T-cell (primary cell): ENCODE measurements at regions not wholly inside any gene's neighbourhood (a gene's known extent, or its start where the extent isn't known, plus 50 kb on each side); places are given as distances from the start of the nearest gene placed in this dataset.

Experiments
- ATAC-seq, 4 experiments: fragments of 200-7000 bp in 3 of 4; fragments of 150-1000 bp in 1 of 4; cut with Tn5 transposase; replicated peaks in 1 of 4; 1 replicate in 3 of 4; 2 replicates in 1 of 4; pipeline ENCODE4 v1.10.0; 2021; ENCODE audit warnings: moderate library complexity in 3 of 4, mild to moderate bottlenecking in 2 of 4, moderate number of reproducible peaks in 1 of 4
- CTCF ChIA-PET, 2 donors: fragments of 300-600 bp; sonication (Branson Sonifier 250); formaldehyde crosslinking; loops; one replicate each; lab custom pipeline; 2022; ENCODE audit warnings: antibody characterized with exemption in 2 of 2; lab: Charles Lee
- POLR2A ChIA-PET, 2 donors: fragments of 300-600 bp; sonication (Branson Sonifier 250); formaldehyde crosslinking; loops; one replicate each; lab custom pipeline; 2022; ENCODE audit warnings: antibody characterized with exemption in 2 of 2; lab: Charles Lee
- DNase-seq, 35 experiments: peaks; one replicate each; pipeline versions ENCODE4 v3.0.0 to v3.0.0-alpha.2; 2013 to 2023
- H3K27ac ChIP-seq: one replicate; pipeline ENCODE4 v1.5.1; 2013; ENCODE audit warnings: low read length
- H3K27me3 ChIP-seq, 2 experiments: replicated peaks in 1 of 2; 1 replicate in 1 of 2; 2 replicates in 1 of 2; pipeline versions ENCODE4 v1.6.1 to v1.7.0; 2013; ENCODE audit warnings: low read length in 1 of 2, mixed read lengths in 1 of 2; ENCODE audit not compliant: control insufficient read depth in 2 of 2, insufficient read depth in 2 of 2; ENCODE audit errors: extremely low read depth in 1 of 2
- H3K36me3 ChIP-seq, 2 donors: 1 replicate in 1 of 2; 2 replicates in 1 of 2; pipeline versions ENCODE4 v1.6.1 to v1.7.0; 2013; ENCODE audit warnings: low read length in 1 of 2; ENCODE audit not compliant: control insufficient read depth in 2 of 2, insufficient read depth in 1 of 2; ENCODE audit errors: extremely low read depth in 1 of 2
- H3K4me1 ChIP-seq, 2 experiments: 1 replicate in 1 of 2; 2 replicates in 1 of 2; pipeline versions ENCODE4 v1.6.1 to v1.7.0; 2013; ENCODE audit warnings: low read length in 2 of 2, mixed read lengths in 1 of 2; ENCODE audit not compliant: insufficient read depth in 2 of 2, control insufficient read depth in 1 of 2; ENCODE audit errors: extremely low read depth in 1 of 2
- H3K4me3 ChIP-seq, 2 donors: 1 replicate in 1 of 2; 2 replicates in 1 of 2; pipeline versions ENCODE4 v1.5.1 to v1.7.0; 2013; ENCODE audit warnings: mild to moderate bottlenecking in 2 of 2, low read length in 1 of 2, moderate library complexity in 1 of 2; ENCODE audit not compliant: control insufficient read depth in 1 of 2; ENCODE audit errors: extremely low read depth in 1 of 2
- H3K9me3 ChIP-seq: 2 replicates; pipeline ENCODE4 v1.7.0; 2013
- H3K27ac Mint-ChIP-seq, 2 donors: one replicate each; pipeline ENCODE4 v1.8.0; 2020 to 2021; ENCODE audit warnings: mild to moderate bottlenecking in 2 of 2, mixed read lengths in 2 of 2
- H3K27me3 Mint-ChIP-seq, 2 donors: one replicate each; pipeline ENCODE4 v1.8.0; 2021 to 2022; ENCODE audit warnings: mixed read lengths in 2 of 2
- H3K36me3 Mint-ChIP-seq: one replicate; pipeline ENCODE4 v1.8.0; 2021; ENCODE audit warnings: mixed read lengths
- H3K4me1 Mint-ChIP-seq, 3 donors: one replicate each; pipeline ENCODE4 v1.8.0; 2020 to 2022; ENCODE audit warnings: mixed read lengths in 3 of 3, mild to moderate bottlenecking in 1 of 3
- H3K4me3 Mint-ChIP-seq, 3 donors: one replicate each; pipeline ENCODE4 v1.8.0; 2020 to 2022; ENCODE audit warnings: mild to moderate bottlenecking in 3 of 3, mixed read lengths in 3 of 3, moderate library complexity in 3 of 3
- H3K9me3 Mint-ChIP-seq, 3 donors: one replicate each; pipeline ENCODE4 v1.8.0; 2020 to 2022; ENCODE audit warnings: mixed read lengths in 3 of 3
- WGBS: methylation state at CpG from one replicate; pipeline ENCODE4 v1.1.5; 2013; ENCODE audit warnings: missing lambda C conversion rate; ENCODE audit not compliant: insufficient coverage; 5-methylcytosine and 5-hydroxymethylcytosine counted together

DNA sequence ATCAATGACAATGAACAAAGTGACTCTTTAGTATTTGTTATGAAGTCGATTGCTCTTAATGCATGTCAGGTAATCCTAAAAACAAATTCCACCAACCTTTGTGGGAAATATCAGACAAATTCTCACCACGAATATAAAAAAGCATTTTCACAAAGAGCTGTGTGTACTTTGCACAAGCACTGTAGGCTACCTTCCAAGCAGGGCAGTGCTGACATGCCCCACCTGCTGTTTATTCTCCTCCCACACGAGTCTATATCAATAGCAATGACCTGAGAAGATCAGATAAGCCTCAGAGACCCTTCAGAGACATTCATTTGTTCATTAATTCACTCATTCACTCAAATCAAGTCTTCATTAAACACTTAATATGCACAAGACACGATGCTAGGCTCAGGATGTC, 469.1 kb downstream of the ZSWIM6 start:
- no peaks in the 10 kb centered on the region for H3K36me3 Mint-ChIP-seq
- H3K27me3 Mint-ChIP-seq, result peaks cover 0 to 9% of the 10 kb centered on the region in 2 donors
- ChIA-PET CTCF (no interaction called here), POLR2A (no interaction called here)
- no peaks in the 10 kb centered on the region for H3K27me3 ChIP-seq
- no peaks in the 10 kb centered on the region for H3K4me1 ChIP-seq
- no peak overlapping the region for H3K27ac Mint-ChIP-seq
- no peaks in the 10 kb centered on the region for H3K4me1 Mint-ChIP-seq
- no peaks in the 10 kb centered on the region for H3K9me3 Mint-ChIP-seq
- no peak overlapping the region for H3K27ac ChIP-seq
- WGBS, result 52% methylated on average over 3 of the region's 4 CpGs
- H3K9me3 ChIP-seq, result no peaks in the 10 kb centered on the region
- H3K4me3 Mint-ChIP-seq, result no peak overlapping the region
- no peak for ATAC-seq
- no peak overlapping the region for H3K4me3 ChIP-seq
- no peak for DNase-seq
- no peaks in the 10 kb centered on the region for H3K36me3 ChIP-seq

DNA sequence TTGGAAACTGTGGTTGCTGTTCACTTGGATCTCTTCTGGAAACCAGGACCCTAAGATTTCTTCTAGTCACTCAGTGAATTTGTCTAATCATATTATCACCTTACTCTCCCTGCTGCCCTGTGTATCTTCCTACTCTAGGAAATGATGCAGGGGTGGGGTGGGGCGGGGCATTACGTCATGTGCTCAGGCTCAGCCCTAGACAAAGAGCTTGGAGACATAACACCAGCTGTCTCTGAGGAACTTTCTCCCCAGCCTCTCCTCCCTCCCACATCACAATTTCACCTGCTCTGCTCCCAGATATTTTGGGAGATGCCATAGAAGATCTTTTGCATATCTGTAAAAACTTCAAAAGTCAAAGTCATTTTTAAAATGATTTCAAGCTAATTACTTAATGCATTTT, 470.4 kb downstream of the ZSWIM6 start:
- POLR2A ChIA-PET, result no interaction called here
- no peaks in the 10 kb centered on the region for H3K9me3 ChIP-seq
- Mint-ChIP-seq H3K27me3 (peaks cover 0 to 10% of the 10 kb centered on the region in 2 donors), H3K9me3 (no peaks in the 10 kb centered on the region), H3K4me1 (no peaks in the 10 kb centered on the region), H3K27ac (no peak overlapping the region), H3K36me3 (no peaks in the 10 kb centered on the region), H3K4me3 (no peak overlapping the region)
- H3K36me3 ChIP-seq, result no peaks in the 10 kb centered on the region
- CTCF ChIA-PET, result no interaction called here
- no peak for ATAC-seq
- H3K4me1 ChIP-seq, result no peaks in the 10 kb centered on the region
- no CpG with 5 or more reads among the region's 2 CpGs for WGBS
- no peak for DNase-seq
- H3K4me3 ChIP-seq, result no peak overlapping the region
- no peak overlapping the region for H3K27ac ChIP-seq
- H3K27me3 ChIP-seq, result no peaks in the 10 kb centered on the region

DNA sequence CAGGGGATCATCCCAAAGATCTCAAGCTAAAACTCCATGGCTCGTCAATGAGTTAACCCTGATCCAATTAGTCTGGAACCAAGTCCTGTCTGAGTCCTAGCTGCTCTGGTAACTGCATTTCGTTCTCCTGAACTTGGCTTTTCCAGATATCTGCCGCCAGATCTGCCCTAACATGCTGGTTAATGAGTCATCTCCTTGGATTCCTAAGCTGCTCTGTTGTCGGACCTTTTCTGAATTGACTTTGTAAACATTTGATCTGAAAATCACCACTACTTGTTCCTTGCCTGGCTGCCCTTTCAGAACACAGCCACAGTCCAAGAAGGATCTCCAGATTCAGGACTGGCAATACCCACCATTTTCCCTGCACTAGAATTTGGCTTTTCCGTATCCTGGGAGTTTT, 473.0 kb downstream of the ZSWIM6 start:
- no peaks in the 10 kb centered on the region for H3K4me1 ChIP-seq
- Mint-ChIP-seq H3K4me1 (no peaks in the 10 kb centered on the region), H3K4me3 (no peak overlapping the region), H3K27ac (no peak overlapping the region), H3K27me3 (peaks cover 0 to 6% of the 10 kb centered on the region in 2 donors), H3K9me3 (no peaks in the 10 kb centered on the region), H3K36me3 (no peaks in the 10 kb centered on the region)
- no peak overlapping the region for H3K4me3 ChIP-seq
- ChIA-PET CTCF (no interaction called here), POLR2A (no interaction called here)
- ATAC-seq, result no peak
- no peak for DNase-seq
- 64% methylated on average over 5 of the region's 5 CpGs for WGBS
- H3K36me3 ChIP-seq, result no peaks in the 10 kb centered on the region
- H3K27ac ChIP-seq, result no peak overlapping the region
- no peaks in the 10 kb centered on the region for H3K27me3 ChIP-seq
- H3K9me3 ChIP-seq, result no peaks in the 10 kb centered on the region

DNA sequence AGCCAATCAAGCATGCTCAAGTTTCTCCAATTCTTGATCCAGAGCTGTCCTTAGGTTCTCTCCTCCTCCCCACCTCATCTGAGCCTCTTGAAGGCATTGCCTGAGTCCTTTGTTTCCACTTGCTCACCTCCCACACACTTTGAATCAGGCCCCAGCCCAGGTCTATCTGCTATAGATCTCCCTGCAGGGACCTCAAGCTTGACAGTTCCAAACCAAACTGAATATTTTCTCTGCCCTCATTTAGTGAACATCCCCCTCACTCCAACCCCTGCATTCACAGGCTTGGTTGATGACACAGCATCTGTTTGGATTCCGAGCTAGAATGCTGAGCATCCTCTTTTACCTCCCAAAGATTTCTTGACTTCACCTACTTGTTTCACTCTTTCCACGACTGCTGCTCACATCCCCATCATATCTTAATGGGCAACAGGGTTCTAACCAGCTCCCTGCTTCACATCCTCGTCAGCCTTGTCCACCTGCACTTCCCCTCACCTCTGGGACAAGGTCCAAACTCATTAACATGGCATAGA, 474.5 kb downstream of the ZSWIM6 start:
- 50% methylated on average over 3 of the region's 3 CpGs for WGBS
- CTCF ChIA-PET, result no interaction called here

DNA sequence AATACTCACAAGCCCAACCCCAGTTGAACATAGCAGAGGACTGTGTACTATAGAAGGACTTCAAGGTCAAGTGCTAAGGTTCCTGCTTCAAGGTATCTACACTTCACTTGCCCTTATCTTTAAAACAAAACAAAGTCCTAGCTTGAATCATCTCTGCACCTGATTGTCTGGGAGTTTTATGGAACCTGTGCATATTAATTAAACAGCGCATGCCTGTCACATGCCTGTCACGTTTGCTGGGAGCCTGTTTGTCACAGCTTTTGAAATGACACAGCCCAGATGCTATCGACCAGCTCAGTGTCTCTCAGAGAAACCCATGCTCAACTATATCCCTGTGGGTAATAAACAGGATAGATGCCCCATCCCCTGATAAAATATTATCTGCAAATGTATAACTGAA, 476.0 kb downstream of the ZSWIM6 start:
- POLR2A ChIA-PET, result no interaction called here
- no peak for ATAC-seq
- CTCF ChIA-PET, result no interaction called here

More for the DNA sequence above, 474.5 kb downstream of the ZSWIM6 start:
- Mint-ChIP-seq H3K9me3 (no peaks in the 10 kb centered on the region), H3K27ac (no peak overlapping the region), H3K4me3 (no peak overlapping the region), H3K27me3 (peaks cover 0 to 6% of the 10 kb centered on the region in 2 donors), H3K36me3 (no peaks in the 10 kb centered on the region), H3K4me1 (no peaks in the 10 kb centered on the region)
- no peak overlapping the region for H3K27ac ChIP-seq
- H3K4me3 ChIP-seq, result no peak overlapping the region
- no peak for ATAC-seq
- no peak for DNase-seq
- POLR2A ChIA-PET, result no interaction called here
- H3K36me3 ChIP-seq, result no peaks in the 10 kb centered on the region
- no peaks in the 10 kb centered on the region for H3K27me3 ChIP-seq
- no peaks in the 10 kb centered on the region for H3K4me1 ChIP-seq
- no peaks in the 10 kb centered on the region for H3K9me3 ChIP-seq

DNA sequence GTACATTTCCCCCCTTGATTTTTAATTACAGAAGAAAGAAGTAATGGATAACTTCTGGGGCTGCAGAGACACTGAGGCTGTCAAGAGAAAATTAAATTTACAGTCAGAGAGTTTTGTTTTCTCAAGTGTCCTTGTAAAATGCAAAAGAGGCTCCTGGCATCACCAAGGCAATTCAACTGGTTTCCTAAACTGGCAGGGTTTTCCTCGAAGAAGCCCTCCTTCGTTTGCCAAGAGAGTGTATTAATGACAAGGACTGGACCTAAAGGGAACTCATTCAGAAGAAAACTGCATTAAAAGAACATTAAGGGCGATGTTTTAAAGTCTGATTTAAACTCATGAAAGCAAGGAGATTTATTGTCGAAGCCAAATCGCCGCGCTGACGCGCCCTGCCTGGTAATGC, 476.9 kb downstream of the ZSWIM6 start:
- ATAC-seq, result no peak
- DNase-seq, result no peak
- H3K27me3 ChIP-seq, result peaks cover 0 to 5% of the 10 kb centered on the region in 2 experiments
- Mint-ChIP-seq H3K27ac (no peak overlapping the region), H3K36me3 (no peaks in the 10 kb centered on the region), H3K4me3 (no peak overlapping the region), H3K4me1 (no peaks in the 10 kb centered on the region), H3K27me3 (peaks cover 2 to 9% of the 10 kb centered on the region in 2 donors), H3K9me3 (no peaks in the 10 kb centered on the region)
- no peaks in the 10 kb centered on the region for H3K36me3 ChIP-seq
- ChIA-PET CTCF (no interaction called here), POLR2A (no interaction called here)
- no peak overlapping the region for H3K4me3 ChIP-seq
- H3K4me1 ChIP-seq, result no peaks in the 10 kb centered on the region
- no peak overlapping the region for H3K27ac ChIP-seq
- 94% methylated on average over 8 of the region's 9 CpGs for WGBS
- no peaks in the 10 kb centered on the region for H3K9me3 ChIP-seq

More for the DNA sequence above, 476.0 kb downstream of the ZSWIM6 start:
- Mint-ChIP-seq H3K9me3 (no peaks in the 10 kb centered on the region), H3K4me3 (no peak overlapping the region), H3K36me3 (no peaks in the 10 kb centered on the region), H3K27me3 (peaks cover 2 to 9% of the 10 kb centered on the region in 2 donors), H3K4me1 (no peaks in the 10 kb centered on the region), H3K27ac (no peak overlapping the region)
- Histone ChIP-seq H3K27ac (no peak overlapping the region), H3K4me3 (no peak overlapping the region), H3K27me3 (peaks cover 0 to 4% of the 10 kb centered on the region in 2 experiments), H3K4me1 (no peaks in the 10 kb centered on the region), H3K36me3 (no peaks in the 10 kb centered on the region), H3K9me3 (no peaks in the 10 kb centered on the region)
- no peak for DNase-seq
- WGBS, result 44% methylated on average over 2 of the region's 3 CpGs

DNA sequence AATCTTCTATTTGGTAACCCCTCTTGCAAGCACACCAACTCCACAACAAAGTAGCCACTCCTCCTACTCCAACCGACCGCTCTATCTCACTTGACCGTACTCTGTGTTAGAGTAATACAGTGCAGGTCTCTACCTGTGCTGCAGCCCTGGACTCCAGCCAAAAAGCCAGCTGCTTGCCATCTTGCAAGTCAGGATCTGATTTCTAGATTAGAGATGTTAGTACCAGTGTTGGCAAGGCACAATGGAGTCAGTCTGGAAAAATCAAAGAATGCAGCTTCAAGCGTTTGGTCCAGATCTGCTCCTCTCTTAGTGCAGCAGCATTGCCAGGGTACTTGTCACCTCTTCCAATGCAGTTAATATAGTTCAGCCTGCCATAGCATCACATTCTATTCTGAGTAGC, 477.6 kb downstream of the ZSWIM6 start:
- no peak overlapping the region for H3K4me3 Mint-ChIP-seq
- ATAC-seq (no peak), DNase-seq (no peak)
- no peaks in the 10 kb centered on the region for H3K4me1 Mint-ChIP-seq
- Histone ChIP-seq H3K36me3 (no peaks in the 10 kb centered on the region), H3K27me3 (peaks cover 0 to 5% of the 10 kb centered on the region in 2 experiments), H3K9me3 (no peaks in the 10 kb centered on the region), H3K27ac (no peak overlapping the region), H3K4me3 (no peak overlapping the region), H3K4me1 (no peaks in the 10 kb centered on the region)
- POLR2A ChIA-PET, result no interaction called here
- H3K36me3 Mint-ChIP-seq, result no peaks in the 10 kb centered on the region
- CTCF ChIA-PET, result no interaction called here
- WGBS, result 100% methylated on average over 1 of the region's 4 CpGs
- H3K9me3 Mint-ChIP-seq, result no peaks in the 10 kb centered on the region
- peaks cover 2 to 10% of the 10 kb centered on the region in 2 donors for H3K27me3 Mint-ChIP-seq
- no peak overlapping the region for H3K27ac Mint-ChIP-seq
